ENCODE measurements at regions not wholly inside any gene's neighbourhood (a gene's known extent, or its start where the extent isn't known, plus 50 kb on each side); places are given as distances from the start of the nearest gene placed in this dataset.
A peak's percentile ranks its signal among the peaks of the same experiment; 100 is the strongest.

GRCh38 chr20:58150772-58151171 lies 77.7 kb downstream of the ANKRD60 start:
- dilution Hi-C loops (cut with MboI; ENCODE audit: extremely low pct_ligation_motif_present, low sequenced_read_pairs): no loop called here
- no peak for FAIRE-seq

GRCh38 chr20:58149437-58150091 lies 78.9 kb downstream of the ANKRD60 start:
- H3K27ac ChIP-seq (ENCODE audit: control insufficient read depth, insufficient read depth, low read length): no peak overlapping the region
- DNase-seq (ENCODE audit: low read depth, low spot score) (no peak), FAIRE-seq (no peak)

More at GRCh38 chr20:58150772-58151171, 77.7 kb downstream of the ANKRD60 start:
- no peak overlapping the region for H3K27ac ChIP-seq (ENCODE audit: control insufficient read depth, insufficient read depth, low read length)
- H3K4me1 ChIP-seq (ENCODE audit: control insufficient read depth, extremely low read depth, insufficient read depth, low read length): no peaks in the 10 kb centered on the region
- H3K4me2 ChIP-seq (ENCODE audit: control insufficient read depth, extremely low read depth, insufficient read depth, low read depth, low read length): no peak overlapping the region
- no peak overlapping the region for H2AFZ ChIP-seq (ENCODE audit: control insufficient read depth, low read length)
- H3K79me2 ChIP-seq (ENCODE audit: control insufficient read depth, insufficient read depth, low read length): no peaks in the 10 kb centered on the region
- H3K36me3 ChIP-seq (ENCODE audit: control insufficient read depth in 2 of 2, extremely low read depth in 1 of 2, insufficient read depth in 2 of 2, low read length in 2 of 2): no peaks in the 10 kb centered on the region
- no peaks in the 10 kb centered on the region for H3K9me1 ChIP-seq (ENCODE audit: control insufficient read depth, extremely low read depth, insufficient read depth, low read length)
- H4K20me1 ChIP-seq (ENCODE audit: control insufficient read depth, extremely low read depth, insufficient read depth, low read length): peaks cover 4% of the 10 kb centered on the region
- no peak overlapping the region for H3K9ac ChIP-seq (ENCODE audit: control insufficient read depth, extremely low read depth, insufficient read depth, low read length)
- H3K9me3 ChIP-seq (ENCODE audit: control insufficient read depth, low read depth, low read length): peaks cover 6% of the 10 kb centered on the region
- peaks cover 93% of the 10 kb centered on the region for H3K27me3 ChIP-seq (ENCODE audit: control insufficient read depth, extremely low read depth, insufficient read depth, low read length)
- no peak for DNase-seq (ENCODE audit: low read depth, low spot score)
- TF ChIP-seq CTCF (optimal IDR thresholded peaks at IDR 0.05 in 1 of 3, IDR thresholded peaks at IDR 0.05 in 1 of 3, conservative IDR thresholded peaks at IDR 0.05 in 1 of 3; ENCODE audit: extremely low read depth in 1 of 3, insufficient read depth in 2 of 3, low read length in 3 of 3): no peak
- peak; percentile 52 for TF ChIP-seq EZH2 (IDR thresholded peaks at IDR 0.05; ENCODE audit: low read length)
- H3K4me3 ChIP-seq (ENCODE audit: control insufficient read depth in 2 of 3, extremely low read depth in 1 of 3, insufficient read depth in 2 of 3, low read depth in 1 of 3, low read length in 3 of 3): no peak overlapping the region

More at GRCh38 chr20:58149437-58150091, 78.9 kb downstream of the ANKRD60 start:
- Histone ChIP-seq H3K4me3 (ENCODE audit: control insufficient read depth in 2 of 3, extremely low read depth in 1 of 3, insufficient read depth in 2 of 3, low read depth in 1 of 3, low read length in 3 of 3) (no peak overlapping the region), H2AFZ (ENCODE audit: control insufficient read depth, low read length) (no peak overlapping the region), H4K20me1 (ENCODE audit: control insufficient read depth, extremely low read depth, insufficient read depth, low read length) (no peaks in the 10 kb centered on the region), H3K4me2 (ENCODE audit: control insufficient read depth, extremely low read depth, insufficient read depth, low read depth, low read length) (no peak overlapping the region), H3K9ac (ENCODE audit: control insufficient read depth, extremely low read depth, insufficient read depth, low read length) (no peak overlapping the region), H3K4me1 (ENCODE audit: control insufficient read depth, extremely low read depth, insufficient read depth, low read length) (no peaks in the 10 kb centered on the region), H3K36me3 (ENCODE audit: control insufficient read depth in 2 of 2, extremely low read depth in 1 of 2, insufficient read depth in 2 of 2, low read length in 2 of 2) (no peaks in the 10 kb centered on the region), H3K27me3 (ENCODE audit: control insufficient read depth, extremely low read depth, insufficient read depth, low read length) (peaks cover 88% of the 10 kb centered on the region), H3K79me2 (ENCODE audit: control insufficient read depth, insufficient read depth, low read length) (no peaks in the 10 kb centered on the region), H3K9me1 (ENCODE audit: control insufficient read depth, extremely low read depth, insufficient read depth, low read length) (no peaks in the 10 kb centered on the region), H3K9me3 (ENCODE audit: control insufficient read depth, low read depth, low read length) (peaks cover 6% of the 10 kb centered on the region)
- dilution Hi-C loops (cut with MboI; ENCODE audit: extremely low pct_ligation_motif_present, low sequenced_read_pairs): no loop called here
- no peak for TF ChIP-seq EZH2 (IDR thresholded peaks at IDR 0.05; ENCODE audit: low read length)
- no peak for TF ChIP-seq CTCF (optimal IDR thresholded peaks at IDR 0.05 in 1 of 3, IDR thresholded peaks at IDR 0.05 in 1 of 3, conservative IDR thresholded peaks at IDR 0.05 in 1 of 3; ENCODE audit: extremely low read depth in 1 of 3, insufficient read depth in 2 of 3, low read length in 3 of 3)
